NCI-H2227 (cell line): ENCODE measurements at regions not wholly inside any gene's neighbourhood (a gene's known extent, or its start where the extent isn't known, plus 50 kb on each side); places are given as distances from the start of the nearest gene placed in this dataset.
"Not testable (repeated sequence)": the region's sequence is repeated elsewhere in the genome, so short reads cannot be mapped to it uniquely, and the experiment has no call there.

ENCODE experiments used
- DNase-seq: peaks from one replicate; lab custom pipeline; 2025; ENCODE audit not compliant: unreplicated experiment; lab: John Stamatoyannopoulos, UW

DNA sequence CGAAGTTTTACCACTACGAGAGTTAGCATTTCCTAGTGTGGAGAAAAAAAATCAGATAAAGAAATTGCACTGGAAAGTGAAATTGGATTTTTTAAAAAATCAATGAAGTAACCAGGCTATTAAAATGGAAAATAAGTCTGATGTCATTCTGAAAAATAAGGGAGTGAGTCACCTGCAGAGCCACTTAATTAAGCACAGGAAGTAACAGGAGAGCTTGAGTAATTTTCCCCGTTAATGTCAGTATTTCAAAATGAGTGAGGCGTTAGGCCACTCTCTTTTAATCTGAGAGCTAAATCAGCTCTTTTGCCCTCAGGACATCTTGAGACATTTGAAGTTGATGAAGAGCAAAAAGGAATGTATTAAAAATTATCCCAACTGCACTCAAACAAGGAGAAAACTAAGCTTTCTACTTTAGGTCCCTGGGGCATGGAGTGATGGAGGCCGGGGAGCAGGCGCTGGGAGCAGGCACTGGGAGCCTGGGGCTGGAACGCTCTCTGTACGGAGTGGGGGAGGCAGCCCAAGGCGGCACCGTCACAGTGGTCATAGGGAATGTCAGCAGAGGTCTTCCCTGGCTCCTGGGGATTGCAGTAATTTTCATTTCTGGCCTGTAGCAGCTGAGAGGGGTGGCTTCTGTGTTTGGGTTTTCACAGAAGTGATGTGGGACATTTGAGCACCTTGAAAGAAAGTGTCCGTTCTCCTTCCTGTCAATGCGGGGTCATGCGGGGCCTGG lies 194.6 kb downstream of the BCL2L11 start:
- not testable (repeated sequence) for DNase-seq

DNA sequence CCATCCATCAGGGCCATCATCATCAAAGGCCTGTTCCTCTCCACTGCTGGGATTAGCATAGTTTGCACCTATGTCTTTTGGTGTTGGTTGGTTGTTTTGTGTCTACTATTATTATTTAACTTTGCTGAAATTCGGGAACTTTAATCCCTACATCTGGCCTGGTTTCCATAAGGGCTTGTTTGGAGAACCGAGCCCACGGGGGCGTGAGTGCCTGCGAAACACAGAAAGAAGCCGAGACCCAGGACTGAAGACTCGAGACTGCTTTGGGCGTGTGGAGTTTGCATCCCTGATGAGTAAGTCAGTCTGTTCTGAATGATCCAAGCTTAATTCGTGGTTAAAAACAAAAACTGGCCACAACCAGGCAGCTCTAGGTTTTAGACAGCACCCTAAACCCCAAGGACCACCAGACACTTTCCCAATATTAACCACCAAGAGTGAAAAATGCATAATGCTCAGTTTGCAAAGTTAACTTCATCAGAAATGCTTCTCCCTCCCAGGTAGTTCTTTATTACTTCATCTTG lies 195.6 kb downstream of the BCL2L11 start:
- not testable (repeated sequence) for DNase-seq

DNA sequence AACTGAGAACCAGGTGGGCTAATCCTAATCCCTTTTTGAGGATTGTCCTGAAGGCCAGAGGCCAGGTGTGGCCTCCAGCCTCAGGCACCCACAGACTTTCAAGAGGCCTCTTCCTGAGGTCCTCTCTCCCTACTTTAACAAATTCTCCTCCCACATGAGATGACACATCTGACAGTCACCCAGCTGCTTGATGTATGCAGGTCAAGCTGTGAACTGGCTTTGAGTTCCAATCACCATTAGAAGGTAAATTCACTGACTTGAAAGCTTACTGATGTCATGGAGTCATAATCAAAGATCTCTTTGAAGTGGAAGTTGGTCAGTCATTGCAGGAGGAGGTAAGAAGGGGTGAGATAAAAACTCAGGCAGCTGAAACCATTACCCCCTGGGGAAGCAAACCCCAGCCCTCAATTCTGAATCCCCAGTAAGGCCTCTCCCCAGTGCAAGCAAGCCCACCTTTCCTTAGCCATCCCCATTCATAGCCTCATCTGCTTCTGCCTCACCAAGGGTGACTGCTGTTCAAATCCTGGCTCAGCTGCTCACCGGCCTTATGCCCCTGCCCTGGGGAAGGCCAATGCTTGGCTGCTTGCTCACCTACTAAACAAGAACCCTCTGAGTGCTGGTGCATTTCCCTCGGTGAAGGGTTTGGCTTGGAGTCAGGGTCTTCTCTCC lies 196.3 kb downstream of the BCL2L11 start:
- DNase-seq = not testable (repeated sequence)

DNA sequence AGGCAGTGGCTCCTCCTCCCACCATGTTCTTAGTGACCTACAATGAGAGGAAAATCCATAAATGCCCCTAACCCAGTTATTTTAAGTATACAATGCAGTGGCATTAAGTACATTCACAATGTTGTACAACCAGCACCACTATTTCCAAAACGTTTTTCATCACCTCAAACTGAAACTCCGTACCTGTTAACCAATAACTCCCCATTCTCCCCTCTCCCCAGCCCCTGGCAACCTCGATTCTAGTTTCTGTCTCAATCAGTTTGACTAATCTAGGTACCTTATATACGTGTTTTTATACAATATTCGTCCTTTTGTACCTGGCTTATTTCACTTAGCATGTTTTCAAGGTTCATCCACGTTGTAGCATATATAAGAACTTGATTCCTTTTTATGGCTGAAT lies 198.8 kb downstream of the BCL2L11 start:
- not testable (repeated sequence) for DNase-seq

DNA sequence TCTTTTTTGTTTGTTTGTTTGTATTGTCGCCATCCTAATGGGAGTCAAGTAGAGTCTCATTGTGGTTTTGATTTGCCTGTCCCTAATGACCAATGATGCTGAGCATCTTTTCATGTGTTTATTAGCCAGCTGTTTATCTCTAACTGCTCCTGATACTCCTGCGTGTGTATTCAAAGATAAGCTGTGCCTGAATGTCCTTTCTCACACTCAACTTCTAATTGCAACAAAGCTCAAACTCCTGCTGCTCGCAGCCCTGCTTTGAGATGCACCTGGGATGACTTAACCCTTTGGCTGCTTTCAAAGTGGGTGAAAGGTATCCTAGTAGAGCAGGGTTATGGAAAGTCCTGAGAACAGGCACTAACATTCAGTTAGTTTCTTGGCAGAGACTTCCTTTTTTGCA lies 199.6 kb downstream of the BCL2L11 start:
- not testable (repeated sequence) for DNase-seq

DNA sequence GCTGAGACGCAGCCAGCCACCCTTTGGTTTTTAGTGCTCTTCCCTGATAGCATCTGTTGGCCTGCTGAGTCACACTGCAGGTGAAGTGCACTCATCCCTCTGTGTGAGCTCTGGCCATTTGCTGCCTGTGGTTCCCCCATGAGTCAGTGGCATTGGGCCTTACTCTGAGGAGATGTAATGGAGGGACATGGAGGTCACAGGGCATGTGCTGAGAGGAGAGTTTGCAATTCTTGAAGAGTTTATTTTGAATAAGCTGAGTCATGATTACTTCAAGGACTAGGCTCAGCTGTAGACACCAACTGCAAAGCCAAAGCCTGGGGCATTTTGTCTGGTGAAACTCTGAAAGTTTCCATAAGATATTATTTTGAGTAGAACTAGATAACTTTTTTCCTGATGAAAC lies 200.3 kb downstream of the BCL2L11 start:
- not testable (repeated sequence) for DNase-seq

DNA sequence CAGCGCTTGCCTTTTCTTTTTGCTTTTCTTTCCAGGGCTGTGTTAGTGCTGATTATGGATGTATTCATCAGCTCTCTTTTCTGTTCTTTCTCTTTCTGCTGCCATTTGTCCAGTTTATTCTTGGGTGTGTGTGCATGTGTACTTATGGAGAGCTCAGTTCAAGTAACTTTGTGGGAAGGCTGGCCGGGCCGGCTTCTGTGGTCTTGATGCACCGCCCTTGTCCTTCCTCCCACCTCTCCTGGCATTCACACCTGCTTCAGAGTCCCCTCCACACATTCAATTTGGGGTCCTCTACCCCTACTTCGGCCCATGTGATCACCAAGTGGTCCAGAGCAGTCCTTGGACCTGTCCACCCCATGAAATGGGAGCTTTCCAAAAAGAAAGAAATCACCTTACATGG lies 202.7 kb downstream of the BCL2L11 start:
- DNase-seq = not testable (repeated sequence)

DNA sequence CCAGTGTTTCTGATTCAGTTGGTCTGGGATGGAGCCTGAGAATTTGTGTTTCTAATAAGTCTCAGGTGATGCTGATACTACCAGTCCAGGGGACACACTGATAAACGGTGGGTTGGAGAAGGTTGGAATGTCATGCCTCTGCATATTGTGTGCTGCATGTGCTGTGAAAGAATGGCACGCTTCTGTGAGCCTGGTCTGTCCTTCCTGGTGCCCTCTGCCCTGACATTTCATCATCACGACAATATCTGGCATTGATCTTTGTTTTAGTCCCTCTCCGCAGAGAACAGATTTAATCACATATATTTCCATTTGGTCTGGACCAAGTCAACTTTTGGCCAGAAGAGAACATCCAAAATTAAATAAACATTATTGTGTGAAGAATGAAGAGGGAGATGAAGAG lies 207.0 kb downstream of the BCL2L11 start:
- not testable (repeated sequence) for DNase-seq

DNA sequence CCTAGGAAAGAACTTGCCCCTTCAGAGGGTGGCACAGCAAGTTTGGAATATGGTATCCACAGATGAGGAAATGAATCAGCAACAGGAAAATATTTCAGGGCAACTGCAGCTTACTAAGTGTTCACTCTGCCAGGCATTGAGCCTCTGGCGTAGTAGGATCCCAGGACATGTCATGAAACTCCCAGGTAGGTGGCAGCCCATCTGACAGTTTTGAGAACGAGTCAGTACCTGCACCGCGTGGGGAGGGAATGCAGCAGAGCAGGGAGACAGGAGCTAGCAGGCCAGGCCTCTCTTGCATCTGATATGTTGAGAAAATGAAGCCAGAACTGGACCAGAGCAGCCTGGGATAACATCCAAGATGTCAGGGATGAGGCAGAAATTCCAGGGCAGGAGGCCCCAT lies 208.6 kb downstream of the BCL2L11 start:
- not testable (repeated sequence) for DNase-seq

DNA sequence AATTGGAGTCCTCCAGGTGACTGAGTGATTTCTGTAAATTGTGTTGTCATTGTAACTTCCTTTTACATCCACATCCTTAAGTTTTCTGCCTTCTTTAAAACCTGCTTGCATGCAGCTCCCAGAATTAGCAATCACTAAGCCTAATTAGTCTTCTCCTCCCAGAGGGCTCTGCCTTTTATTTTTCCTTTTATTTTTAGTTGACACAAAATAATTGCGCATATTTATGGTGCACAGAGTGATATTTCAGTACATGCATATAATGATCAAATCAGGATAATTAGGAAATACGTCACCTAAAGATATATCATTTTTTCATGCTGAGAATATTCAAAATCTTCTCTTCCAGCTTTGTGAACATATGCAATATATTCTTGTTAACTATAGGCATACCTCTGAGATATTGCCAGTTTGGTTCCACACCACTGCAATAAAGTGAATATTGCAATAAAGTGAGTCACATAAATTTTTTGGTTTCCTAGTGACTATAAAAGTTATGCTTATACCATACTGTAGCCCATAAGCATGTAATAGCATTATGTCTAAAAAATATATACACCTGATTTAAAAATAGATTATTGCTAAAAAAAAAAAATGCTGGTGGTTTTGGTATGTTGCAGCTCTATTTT lies 210.5 kb downstream of the BCL2L11 start:
- not testable (repeated sequence) for DNase-seq

DNA sequence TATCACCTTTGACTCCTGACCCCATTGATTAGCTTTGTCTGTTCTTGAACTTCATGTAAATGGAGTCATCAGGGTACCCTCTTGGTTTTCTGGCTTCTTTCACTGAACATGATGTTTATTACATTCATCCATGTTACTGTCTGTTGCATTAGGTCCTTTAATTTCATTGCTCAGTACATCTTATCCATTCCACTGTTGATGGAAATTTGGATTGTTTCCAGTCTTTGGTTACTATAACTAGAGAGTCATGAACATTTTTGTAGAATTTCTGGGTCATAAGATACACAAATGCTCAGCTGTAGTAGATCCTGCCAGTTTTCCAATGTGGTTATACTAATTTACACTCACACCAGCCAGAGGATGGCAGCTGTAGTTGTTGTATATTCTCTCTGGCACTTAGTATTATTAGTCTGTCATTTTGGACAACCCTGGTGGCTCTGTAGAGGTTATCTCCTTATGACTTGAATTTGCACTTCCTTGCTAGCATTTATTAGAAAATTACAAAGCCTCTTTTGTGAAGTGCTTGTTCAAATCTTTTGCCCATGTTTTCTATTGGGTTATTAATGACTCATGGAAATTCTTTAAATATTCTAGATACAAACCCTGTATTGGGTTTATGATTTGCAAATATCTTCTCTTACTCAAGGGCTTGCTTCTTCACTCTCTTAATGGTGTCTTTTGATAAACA lies 214.7 kb downstream of the BCL2L11 start:
- DNase-seq = not testable (repeated sequence)

DNA sequence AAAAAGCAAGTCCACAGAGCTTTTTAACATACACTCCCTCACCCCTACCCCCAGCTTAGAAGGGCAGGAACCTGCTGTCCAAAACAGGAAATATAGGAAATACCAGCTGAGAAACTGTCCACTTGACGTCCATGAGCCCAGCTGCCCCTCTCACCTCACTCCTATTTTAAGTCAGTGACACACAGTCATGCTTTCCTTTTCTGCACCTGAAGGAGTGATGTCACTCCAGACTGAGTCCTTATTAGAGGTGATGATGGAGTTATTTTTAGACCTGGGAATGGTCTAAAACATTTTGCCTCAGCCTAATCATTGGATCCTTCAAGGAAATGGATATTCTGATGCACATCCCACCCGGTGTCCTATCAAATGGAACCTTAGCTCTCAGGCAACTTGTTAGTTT lies 217.8 kb downstream of the BCL2L11 start:
- DNase-seq = not testable (repeated sequence)

DNA sequence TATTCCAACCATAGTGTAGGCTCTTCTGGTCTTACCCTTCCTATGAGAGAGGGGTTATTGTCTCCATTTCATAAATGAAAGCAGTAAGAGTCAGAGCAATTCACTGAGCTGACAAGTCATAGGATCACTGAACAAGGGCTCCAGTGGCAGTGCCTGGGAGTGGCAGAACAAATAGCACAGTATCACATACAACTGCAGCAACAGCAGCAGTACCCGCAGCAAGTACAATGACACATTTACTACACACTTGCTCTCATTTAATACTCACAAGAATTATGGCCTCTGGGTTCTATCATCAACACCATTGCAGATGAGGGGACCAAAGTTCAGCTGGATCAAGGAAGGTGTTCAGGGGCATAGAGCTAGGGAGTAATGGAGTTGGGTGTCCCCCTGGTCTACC lies 218.8 kb downstream of the BCL2L11 start:
- not testable (repeated sequence) for DNase-seq

DNA sequence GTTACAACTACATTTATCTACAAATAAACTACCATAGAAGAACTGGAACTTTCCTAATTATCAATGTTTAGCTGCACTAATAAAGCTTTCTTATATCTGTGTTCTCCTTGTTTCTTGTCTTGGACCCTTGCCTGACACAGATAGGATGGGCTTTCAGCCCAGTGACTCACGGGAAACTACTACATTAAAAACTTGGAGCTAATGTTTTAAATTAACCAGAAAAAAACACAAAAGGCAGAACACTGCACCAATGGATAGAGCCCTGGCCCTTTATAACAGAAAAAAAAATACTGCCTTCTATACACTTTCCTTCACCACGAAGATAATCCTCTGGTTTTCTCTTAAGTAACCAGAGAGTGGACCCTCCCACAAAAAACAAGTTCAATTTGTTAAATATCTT lies 223.9 kb downstream of the BCL2L11 start:
- not testable (repeated sequence) for DNase-seq

DNA sequence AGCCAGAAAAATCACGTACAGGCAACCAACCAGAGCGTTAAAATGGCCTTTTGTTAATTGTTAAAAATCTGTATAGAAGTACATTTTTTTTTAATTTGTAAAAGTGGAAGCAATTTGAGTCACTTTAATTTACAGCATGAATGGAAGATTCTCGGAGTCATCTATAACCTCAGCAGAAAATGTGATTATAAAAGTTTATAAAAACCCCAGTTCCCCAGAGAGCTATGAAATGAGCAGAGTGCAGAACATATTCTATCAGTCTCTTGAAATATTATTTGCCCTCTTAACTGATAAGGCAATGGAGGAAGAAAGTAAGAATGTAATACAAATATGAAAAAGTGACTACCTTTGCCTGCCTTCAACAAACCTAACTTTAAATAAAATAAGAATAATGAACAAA lies 224.7 kb downstream of the BCL2L11 start:
- DNase-seq = not testable (repeated sequence)

DNA sequence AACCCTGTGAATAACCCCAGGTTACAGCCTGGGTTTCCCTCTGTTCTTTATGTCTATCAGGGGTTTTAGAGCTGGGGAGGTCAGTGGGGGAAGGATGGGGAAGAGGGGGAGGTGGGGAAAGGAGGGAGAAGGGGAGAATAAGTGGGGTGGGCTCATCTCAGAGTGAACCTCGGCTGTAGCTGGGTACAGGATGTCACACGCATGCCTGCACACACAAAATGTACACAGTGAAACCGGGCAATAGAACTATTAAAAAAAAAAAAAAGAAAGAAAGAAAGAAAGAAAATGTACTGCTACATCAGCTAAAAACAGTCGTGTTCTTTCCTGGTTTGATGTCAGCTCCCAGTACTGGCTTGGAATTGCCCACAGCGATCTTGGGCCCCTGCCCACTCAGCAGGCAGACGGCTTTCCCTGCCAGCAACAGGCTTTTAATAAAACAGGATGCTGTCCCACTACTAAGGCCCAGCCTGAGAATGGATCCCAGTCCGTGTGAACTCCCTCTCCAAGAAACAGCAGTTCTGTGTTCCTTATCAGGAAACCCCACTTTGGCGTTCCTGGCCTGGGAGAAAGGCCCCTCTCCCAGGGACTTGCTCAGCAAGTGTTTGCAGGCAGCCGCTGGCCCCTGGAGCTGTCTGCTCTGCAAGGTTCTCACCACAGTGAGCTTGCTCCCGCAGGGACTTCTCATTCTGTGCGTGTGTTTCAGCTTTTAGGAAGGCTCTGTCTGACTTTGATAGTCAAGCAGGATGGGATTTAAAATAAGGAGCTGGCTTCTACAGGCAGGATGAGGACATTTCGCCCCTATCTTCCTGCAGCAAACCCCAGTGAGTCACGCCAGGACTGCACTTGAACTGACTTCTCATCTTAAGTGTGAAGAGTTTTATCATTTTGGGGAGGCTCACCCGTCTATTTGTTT lies 225.6 kb downstream of the BCL2L11 start:
- not testable (repeated sequence) for DNase-seq

DNA sequence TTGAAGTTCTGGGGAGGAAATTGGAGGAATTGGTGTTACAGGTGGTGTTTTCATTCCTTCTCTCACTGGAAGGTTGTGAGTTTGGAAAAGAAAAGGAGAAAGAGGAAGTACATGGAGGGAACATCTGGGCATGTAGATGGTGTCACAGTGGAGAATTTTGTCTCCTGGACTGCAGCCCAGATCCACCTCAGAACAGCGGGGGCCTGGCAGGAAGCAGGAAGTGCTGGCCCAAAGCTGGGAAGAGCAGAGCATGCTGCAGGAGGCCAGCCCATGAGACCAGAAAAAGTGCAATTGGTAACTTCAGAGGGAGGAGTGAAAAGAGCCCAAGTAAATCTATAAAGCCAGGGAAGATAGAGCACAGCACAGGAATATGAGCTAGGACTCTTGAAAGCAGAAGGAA lies 227.0 kb downstream of the BCL2L11 start:
- not testable (repeated sequence) for DNase-seq

DNA sequence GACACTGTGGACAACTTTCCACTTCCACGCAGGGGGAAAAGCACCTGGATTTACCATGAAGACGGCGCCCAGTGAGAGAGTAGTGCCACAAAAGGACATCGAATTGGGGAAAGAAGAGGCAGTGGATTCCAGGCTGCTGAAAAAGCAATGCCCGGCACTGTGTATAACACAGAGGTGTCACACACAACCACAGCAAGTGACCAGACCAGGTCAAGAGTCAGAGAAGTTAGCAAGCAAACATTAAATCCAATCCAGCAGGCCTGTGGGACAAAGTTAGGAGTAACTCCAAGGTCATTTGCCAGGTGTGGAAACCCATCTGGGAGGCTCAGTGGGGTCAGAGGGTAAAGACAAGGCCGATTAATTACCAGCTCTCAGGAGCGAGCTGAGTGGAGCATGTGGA lies 227.6 kb downstream of the BCL2L11 start:
- DNase-seq = not testable (repeated sequence)

DNA sequence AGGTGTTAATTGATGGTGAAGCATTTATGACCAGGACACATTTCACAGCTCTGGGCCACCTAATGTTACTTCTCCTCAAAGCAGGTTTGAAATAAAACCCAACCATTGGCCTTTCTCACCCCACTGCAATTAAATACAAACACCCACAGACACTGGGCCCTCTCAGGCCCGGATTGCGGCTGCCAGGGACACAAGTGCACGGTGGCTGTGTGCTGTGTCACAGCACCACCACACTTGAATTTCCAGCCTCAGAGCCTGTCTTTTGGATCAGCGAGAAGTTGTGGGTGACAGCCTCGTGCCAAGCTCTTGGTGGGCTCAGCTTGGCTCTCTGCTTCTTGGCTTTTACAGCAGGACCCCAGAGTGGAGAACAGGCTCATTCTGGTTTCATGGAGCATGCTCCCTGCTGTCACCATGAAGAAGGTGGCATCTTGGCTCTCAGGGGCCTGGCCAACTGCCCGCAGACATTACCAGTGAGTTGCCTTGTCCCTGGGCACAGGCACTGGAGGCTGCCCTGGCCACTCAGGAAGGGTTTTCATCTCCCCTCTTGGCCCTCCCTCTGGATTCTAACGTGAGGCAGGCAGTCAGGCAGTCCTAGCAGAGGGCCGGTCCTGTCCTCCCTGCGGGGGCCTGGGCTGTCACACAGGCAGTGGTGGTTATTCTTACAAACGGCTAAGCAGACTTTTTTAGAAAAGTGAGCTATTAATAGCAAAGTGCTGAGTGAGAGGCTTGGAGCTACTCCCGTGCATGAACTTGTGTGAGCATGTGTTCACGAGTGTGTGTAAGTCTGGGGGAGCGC lies 234.5 kb downstream of the BCL2L11 start:
- not testable (repeated sequence) for DNase-seq
